ENCODE measurements at regions not wholly inside any gene's neighbourhood (a gene's known extent, or its start where the extent isn't known, plus 50 kb on each side); places are given as distances from the start of the nearest gene placed in this dataset.

DNA sequence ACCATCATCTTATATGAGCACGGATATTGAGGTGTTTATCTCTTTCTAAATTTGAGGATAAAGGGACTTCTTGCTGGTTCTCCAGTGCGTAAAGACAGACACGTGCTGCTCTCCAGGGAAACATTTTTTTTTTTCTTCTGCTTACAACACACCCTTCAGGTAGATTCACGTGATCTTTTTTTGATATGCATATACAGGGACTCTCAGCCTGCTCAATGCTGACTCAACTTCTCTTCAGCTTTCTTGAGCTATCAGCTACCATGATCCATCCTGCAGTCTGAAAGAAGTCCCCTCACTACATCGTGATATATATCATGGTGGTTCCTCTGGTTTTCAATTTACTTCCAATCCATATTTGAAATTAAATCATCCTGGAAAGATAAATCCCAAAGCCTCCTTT lies 87.1 kb upstream of the SLITRK3 start:
- DNase-seq (ENCODE audit: low spot score) (peak; percentile 4), ATAC-seq (peak; percentile 53)
- H3K79me2 ChIP-seq (replicated peaks; ENCODE audit: insufficient read depth): no peaks in the 10 kb centered on the region
- no peak overlapping the region for H3K4me3 ChIP-seq
- peaks cover 12% of the 10 kb centered on the region; the same call in 1 of the 2 replicates for H3K4me1 ChIP-seq (ENCODE audit: insufficient read depth)
- no peaks in the 10 kb centered on the region for H3K36me3 ChIP-seq (ENCODE audit: insufficient read depth)
- no peaks in the 10 kb centered on the region for H3K27me3 ChIP-seq (ENCODE audit: insufficient read depth)
- no peak overlapping the region for H3K27ac ChIP-seq (ENCODE audit: low read depth)
- no peaks in the 10 kb centered on the region for H3K9me3 Mint-ChIP-seq
- H3K4me1 Mint-ChIP-seq: peaks cover 18% of the 10 kb centered on the region; the same call in 2 of the 3 replicates
- H3F3A ChIP-seq (replicated peaks; ENCODE audit: low read depth): no peaks in the 10 kb centered on the region
- no peaks in the 10 kb centered on the region for H3K36me3 Mint-ChIP-seq (ENCODE audit: low read depth)
- no peaks in the 10 kb centered on the region for H3K27me3 Mint-ChIP-seq (ENCODE audit: insufficient read depth, low read depth, poor library complexity)
- H3K27ac Mint-ChIP-seq: peak overlapping the region; percentile 10; the same call in 1 of the 2 replicates
- no peaks in the 10 kb centered on the region for H3K9me2 ChIP-seq (ENCODE audit: insufficient read depth)
- TF ChIP-seq NANOG (IDR thresholded peaks at IDR 0.05; ENCODE audit: borderline replicate concordance) (no peak), STAT1 (IDR thresholded peaks at IDR 0.05; ENCODE audit: unreplicated experiment) (no peak), JUNB (IDR thresholded peaks at IDR 0.05; ENCODE audit: unreplicated experiment) (no peak), ZNF114 (CRISPR knock-in tag; IDR thresholded peaks at IDR 0.05) (no peak)
- no peak overlapping the region for H3K4me3 Mint-ChIP-seq
- no peaks in the 10 kb centered on the region for H4K20me1 ChIP-seq (replicated peaks; ENCODE audit: insufficient read depth)
- 0 out of 2 replicates have a peak overlapping the region, but pooled peaks have one; percentile 42 for H3K4me2 ChIP-seq
- H2AFZ ChIP-seq: peak overlapping the region; percentile 35; the same call in 1 of the 2 replicates

DNA sequence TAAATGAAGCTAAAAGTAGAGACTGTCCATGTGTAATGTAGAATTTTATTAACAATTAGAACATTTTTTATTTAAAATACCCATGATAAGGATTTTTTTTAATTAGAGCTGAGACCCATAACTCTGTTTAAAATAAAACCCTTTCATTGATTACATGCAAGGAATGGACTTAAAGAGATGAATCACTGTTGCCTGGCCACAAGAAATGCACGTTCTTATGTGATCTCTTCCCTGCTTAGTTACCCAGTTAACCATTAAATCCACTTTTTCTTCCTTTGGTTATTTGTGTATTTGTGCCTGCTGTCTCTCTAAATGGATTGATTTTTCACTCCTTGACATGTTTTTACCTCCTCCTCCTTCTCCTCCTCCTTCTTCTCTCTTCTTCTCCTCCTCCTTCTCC lies 83.3 kb upstream of the SLITRK3 start:
- Histone ChIP-seq H2AFZ (no peak overlapping the region), H3K27me3 (ENCODE audit: insufficient read depth) (no peaks in the 10 kb centered on the region), H3K4me2 (no peak overlapping the region), H3K79me2 (replicated peaks; ENCODE audit: insufficient read depth) (no peaks in the 10 kb centered on the region), H3K9me2 (ENCODE audit: insufficient read depth) (no peaks in the 10 kb centered on the region), H3K27ac (ENCODE audit: low read depth) (no peak overlapping the region), H3K36me3 (ENCODE audit: insufficient read depth) (no peaks in the 10 kb centered on the region), H3K4me3 (no peak overlapping the region), H3F3A (replicated peaks; ENCODE audit: low read depth) (no peaks in the 10 kb centered on the region), H3K4me1 (ENCODE audit: insufficient read depth) (peaks cover 12% of the 10 kb centered on the region; the same call in 1 of the 2 replicates), H4K20me1 (replicated peaks; ENCODE audit: insufficient read depth) (no peaks in the 10 kb centered on the region)
- H3K36me3 Mint-ChIP-seq (ENCODE audit: low read depth): no peaks in the 10 kb centered on the region
- H3K4me3 Mint-ChIP-seq: no peak overlapping the region
- H3K27ac Mint-ChIP-seq: no peak overlapping the region
- H3K9me3 Mint-ChIP-seq: peaks cover 3% of the 10 kb centered on the region; the same call in 1 of the 3 replicates
- H3K27me3 Mint-ChIP-seq (ENCODE audit: insufficient read depth, low read depth, poor library complexity): no peaks in the 10 kb centered on the region
- H3K4me1 Mint-ChIP-seq: peaks cover 13% of the 10 kb centered on the region; the same call in 2 of the 3 replicates
- no peak for ATAC-seq
- DNase-seq (ENCODE audit: low spot score): no peak
- TF ChIP-seq, protein P1, sequence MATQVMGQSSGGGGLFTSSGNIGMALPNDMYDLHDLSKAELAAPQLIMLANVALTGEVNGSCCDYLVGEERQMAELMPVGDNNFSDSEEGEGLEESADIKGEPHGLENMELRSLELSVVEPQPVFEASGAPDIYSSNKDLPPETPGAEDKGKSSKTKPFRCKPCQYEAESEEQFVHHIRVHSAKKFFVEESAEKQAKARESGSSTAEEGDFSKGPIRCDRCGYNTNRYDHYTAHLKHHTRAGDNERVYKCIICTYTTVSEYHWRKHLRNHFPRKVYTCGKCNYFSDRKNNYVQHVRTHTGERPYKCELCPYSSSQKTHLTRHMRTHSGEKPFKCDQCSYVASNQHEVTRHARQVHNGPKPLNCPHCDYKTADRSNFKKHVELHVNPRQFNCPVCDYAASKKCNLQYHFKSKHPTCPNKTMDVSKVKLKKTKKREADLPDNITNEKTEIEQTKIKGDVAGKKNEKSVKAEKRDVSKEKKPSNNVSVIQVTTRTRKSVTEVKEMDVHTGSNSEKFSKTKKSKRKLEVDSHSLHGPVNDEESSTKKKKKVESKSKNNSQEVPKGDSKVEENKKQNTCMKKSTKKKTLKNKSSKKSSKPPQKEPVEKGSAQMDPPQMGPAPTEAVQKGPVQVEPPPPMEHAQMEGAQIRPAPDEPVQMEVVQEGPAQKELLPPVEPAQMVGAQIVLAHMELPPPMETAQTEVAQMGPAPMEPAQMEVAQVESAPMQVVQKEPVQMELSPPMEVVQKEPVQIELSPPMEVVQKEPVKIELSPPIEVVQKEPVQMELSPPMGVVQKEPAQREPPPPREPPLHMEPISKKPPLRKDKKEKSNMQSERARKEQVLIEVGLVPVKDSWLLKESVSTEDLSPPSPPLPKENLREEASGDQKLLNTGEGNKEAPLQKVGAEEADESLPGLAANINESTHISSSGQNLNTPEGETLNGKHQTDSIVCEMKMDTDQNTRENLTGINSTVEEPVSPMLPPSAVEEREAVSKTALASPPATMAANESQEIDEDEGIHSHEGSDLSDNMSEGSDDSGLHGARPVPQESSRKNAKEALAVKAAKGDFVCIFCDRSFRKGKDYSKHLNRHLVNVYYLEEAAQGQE (IDR thresholded peaks at IDR 0.05; ENCODE audit: unreplicated experiment): no peak
- TF ChIP-seq, protein P2, sequence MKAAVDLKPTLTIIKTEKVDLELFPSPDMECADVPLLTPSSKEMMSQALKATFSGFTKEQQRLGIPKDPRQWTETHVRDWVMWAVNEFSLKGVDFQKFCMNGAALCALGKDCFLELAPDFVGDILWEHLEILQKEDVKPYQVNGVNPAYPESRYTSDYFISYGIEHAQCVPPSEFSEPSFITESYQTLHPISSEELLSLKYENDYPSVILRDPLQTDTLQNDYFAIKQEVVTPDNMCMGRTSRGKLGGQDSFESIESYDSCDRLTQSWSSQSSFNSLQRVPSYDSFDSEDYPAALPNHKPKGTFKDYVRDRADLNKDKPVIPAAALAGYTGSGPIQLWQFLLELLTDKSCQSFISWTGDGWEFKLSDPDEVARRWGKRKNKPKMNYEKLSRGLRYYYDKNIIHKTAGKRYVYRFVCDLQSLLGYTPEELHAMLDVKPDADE (IDR thresholded peaks at IDR 0.05): no peak
- TF ChIP-seq, protein P3, sequence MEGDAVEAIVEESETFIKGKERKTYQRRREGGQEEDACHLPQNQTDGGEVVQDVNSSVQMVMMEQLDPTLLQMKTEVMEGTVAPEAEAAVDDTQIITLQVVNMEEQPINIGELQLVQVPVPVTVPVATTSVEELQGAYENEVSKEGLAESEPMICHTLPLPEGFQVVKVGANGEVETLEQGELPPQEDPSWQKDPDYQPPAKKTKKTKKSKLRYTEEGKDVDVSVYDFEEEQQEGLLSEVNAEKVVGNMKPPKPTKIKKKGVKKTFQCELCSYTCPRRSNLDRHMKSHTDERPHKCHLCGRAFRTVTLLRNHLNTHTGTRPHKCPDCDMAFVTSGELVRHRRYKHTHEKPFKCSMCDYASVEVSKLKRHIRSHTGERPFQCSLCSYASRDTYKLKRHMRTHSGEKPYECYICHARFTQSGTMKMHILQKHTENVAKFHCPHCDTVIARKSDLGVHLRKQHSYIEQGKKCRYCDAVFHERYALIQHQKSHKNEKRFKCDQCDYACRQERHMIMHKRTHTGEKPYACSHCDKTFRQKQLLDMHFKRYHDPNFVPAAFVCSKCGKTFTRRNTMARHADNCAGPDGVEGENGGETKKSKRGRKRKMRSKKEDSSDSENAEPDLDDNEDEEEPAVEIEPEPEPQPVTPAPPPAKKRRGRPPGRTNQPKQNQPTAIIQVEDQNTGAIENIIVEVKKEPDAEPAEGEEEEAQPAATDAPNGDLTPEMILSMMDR (conservative IDR thresholded peaks at IDR 0.05; ENCODE audit: low read depth in 2 of 2): no peak
- TF ChIP-seq ZNF114 (CRISPR knock-in tag; IDR thresholded peaks at IDR 0.05): no peak
- TF ChIP-seq JUNB (IDR thresholded peaks at IDR 0.05; ENCODE audit: unreplicated experiment): no peak
- TF ChIP-seq POLR2AphosphoS5 (IDR thresholded peaks at IDR 0.05; ENCODE audit: low read depth): no peak
- no peak for TF ChIP-seq EZH2phosphoT487 (IDR thresholded peaks at IDR 0.05; ENCODE audit: unreplicated experiment)
- TF ChIP-seq STAT1 (IDR thresholded peaks at IDR 0.05; ENCODE audit: unreplicated experiment): no peak
- no peak for TF ChIP-seq ZNF331 (CRISPR knock-in tag; IDR thresholded peaks at IDR 0.05; ENCODE audit: low read depth)

Data from GM23338 (cell line).